ENCODE measurements at regions not wholly inside any gene's neighbourhood (a gene's known extent, or its start where the extent isn't known, plus 50 kb on each side); places are given as distances from the start of the nearest gene placed in this dataset.

- no peak for DNase-seq (ENCODE audit: low read depth)
- Histone ChIP-seq H3K4me3 (ENCODE audit: low read depth, low read length) (no peak overlapping the region), H3K36me3 (ENCODE audit: control insufficient read depth, insufficient read depth, low read length) (no peaks in the 10 kb centered on the region), H3K27me3 (ENCODE audit: control insufficient read depth, insufficient read depth, low read length) (no peaks in the 10 kb centered on the region)
- TF ChIP-seq CTCF (IDR thresholded peaks at IDR 0.05; ENCODE audit: insufficient read depth, low read length, poor library complexity, severe bottlenecking) = peak; percentile 57
Observed at GRCh38 chr3:70531063-70531657, 218.7 kb upstream of the MDFIC2 start.

- DNase-seq (ENCODE audit: low read depth) = no peak
- no peaks in the 10 kb centered on the region for H3K27me3 ChIP-seq (ENCODE audit: control insufficient read depth, insufficient read depth, low read length)
- H3K36me3 ChIP-seq (ENCODE audit: control insufficient read depth, insufficient read depth, low read length) = no peaks in the 10 kb centered on the region
- no peak overlapping the region for H3K4me3 ChIP-seq (ENCODE audit: low read depth, low read length)
- TF ChIP-seq CTCF (IDR thresholded peaks at IDR 0.05; ENCODE audit: insufficient read depth, low read length, poor library complexity, severe bottlenecking) = no peak
Observed at GRCh38 chr3:70530626-70531025, 218.2 kb upstream of the MDFIC2 start.

GRCh38 chr3:70527026-70527425, 214.6 kb upstream of the MDFIC2 start:
- Histone ChIP-seq H3K27me3 (ENCODE audit: control insufficient read depth, insufficient read depth, low read length) (no peaks in the 10 kb centered on the region), H3K36me3 (ENCODE audit: control insufficient read depth, insufficient read depth, low read length) (no peaks in the 10 kb centered on the region), H3K4me3 (ENCODE audit: low read depth, low read length) (no peak overlapping the region)
- no peak for DNase-seq (ENCODE audit: low read depth)
- TF ChIP-seq CTCF (IDR thresholded peaks at IDR 0.05; ENCODE audit: insufficient read depth, low read length, poor library complexity, severe bottlenecking) = no peak

GRCh38 chr3:70519913-70520659, 207.6 kb upstream of the MDFIC2 start:
- no peak for DNase-seq (ENCODE audit: low read depth)
- no peaks in the 10 kb centered on the region for H3K27me3 ChIP-seq (ENCODE audit: control insufficient read depth, insufficient read depth, low read length)

GRCh38 chr3:70519026-70519425, 206.6 kb upstream of the MDFIC2 start:
- no peak for DNase-seq (ENCODE audit: low read depth)
- Histone ChIP-seq H3K27me3 (ENCODE audit: control insufficient read depth, insufficient read depth, low read length) (no peaks in the 10 kb centered on the region), H3K4me3 (ENCODE audit: low read depth, low read length) (no peak overlapping the region), H3K36me3 (ENCODE audit: control insufficient read depth, insufficient read depth, low read length) (no peaks in the 10 kb centered on the region)
- no peak for TF ChIP-seq CTCF (IDR thresholded peaks at IDR 0.05; ENCODE audit: insufficient read depth, low read length, poor library complexity, severe bottlenecking)

More at GRCh38 chr3:70519913-70520659, 207.6 kb upstream of the MDFIC2 start:
- no peak for TF ChIP-seq CTCF (IDR thresholded peaks at IDR 0.05; ENCODE audit: insufficient read depth, low read length, poor library complexity, severe bottlenecking)
- Histone ChIP-seq H3K4me3 (ENCODE audit: low read depth, low read length) (no peak overlapping the region), H3K36me3 (ENCODE audit: control insufficient read depth, insufficient read depth, low read length) (no peaks in the 10 kb centered on the region)
